Thoracic aorta (tissue), 2 donors: ENCODE measurements at regions not wholly inside any gene's neighbourhood (a gene's known extent, or its start where the extent isn't known, plus 50 kb on each side); places are given as distances from the start of the nearest gene placed in this dataset.

ENCODE experiments used
- ATAC-seq: fragments of 150-250 bp; one replicate; pipeline ENCODE4 v1.8.0; 2017; ENCODE audit warnings: low read depth; ENCODE audit not compliant: insufficient number of reproducible peaks, low FRiP score
- DNase-seq: peaks from one replicate; pipeline ENCODE4 v3.0.0-alpha.2; 2020; ENCODE audit warnings: low spot score
- H3K27ac ChIP-seq, 2 donors: fragments of 200-600 bp; sonication (generic); 1 replicate in 1 of 2; 2 replicates in 1 of 2; pipeline ENCODE4 v1.5.1; 2016; ENCODE audit warnings: mild to moderate bottlenecking in 2 of 2, moderate library complexity in 2 of 2
- H3K27me3 ChIP-seq: fragments of 200-600 bp; sonication (generic); replicated peaks from 2 replicates; pipeline ENCODE4 v1.6.0; 2016; ENCODE audit warnings: mild to moderate bottlenecking; ENCODE audit not compliant: insufficient read depth
- H3K36me3 ChIP-seq: fragments of 200-600 bp; sonication (generic); one replicate; pipeline ENCODE4 v1.5.1; 2016
- H3K4me1 ChIP-seq, 2 donors: fragments of 200-600 bp; sonication (generic); 1 replicate in 1 of 2; 2 replicates in 1 of 2; pipeline versions ENCODE4 v1.5.1 to v1.6.0; 2016; ENCODE audit warnings: low read depth in 2 of 2, mild to moderate bottlenecking in 1 of 2; ENCODE audit not compliant: control insufficient read depth in 1 of 2
- H3K4me3 ChIP-seq: fragments of 200-600 bp; sonication (generic); 2 replicates; pipeline ENCODE4 v1.5.1; 2016; ENCODE audit warnings: mild to moderate bottlenecking
- H3K9me3 ChIP-seq: fragments of 200-600 bp; sonication (generic); 2 replicates; pipeline ENCODE4 v1.5.1; 2016
- TF ChIP-seq, protein P1 (sequence below): fragments of 200-600 bp; sonication (generic); IDR thresholded peaks from one replicate; pipeline ENCODE4 v1.5.1; 2019; ENCODE audit warnings: antibody characterized with exemption

- Histone ChIP-seq H3K9me3 (no peaks in the 10 kb centered on the region), H3K36me3 (no peaks in the 10 kb centered on the region), H3K27ac (no peak overlapping the region), H3K4me3 (no peak overlapping the region), H3K4me1 (no peaks in the 10 kb centered on the region), H3K27me3 (no peaks in the 10 kb centered on the region)
- TF ChIP-seq, protein P1, sequence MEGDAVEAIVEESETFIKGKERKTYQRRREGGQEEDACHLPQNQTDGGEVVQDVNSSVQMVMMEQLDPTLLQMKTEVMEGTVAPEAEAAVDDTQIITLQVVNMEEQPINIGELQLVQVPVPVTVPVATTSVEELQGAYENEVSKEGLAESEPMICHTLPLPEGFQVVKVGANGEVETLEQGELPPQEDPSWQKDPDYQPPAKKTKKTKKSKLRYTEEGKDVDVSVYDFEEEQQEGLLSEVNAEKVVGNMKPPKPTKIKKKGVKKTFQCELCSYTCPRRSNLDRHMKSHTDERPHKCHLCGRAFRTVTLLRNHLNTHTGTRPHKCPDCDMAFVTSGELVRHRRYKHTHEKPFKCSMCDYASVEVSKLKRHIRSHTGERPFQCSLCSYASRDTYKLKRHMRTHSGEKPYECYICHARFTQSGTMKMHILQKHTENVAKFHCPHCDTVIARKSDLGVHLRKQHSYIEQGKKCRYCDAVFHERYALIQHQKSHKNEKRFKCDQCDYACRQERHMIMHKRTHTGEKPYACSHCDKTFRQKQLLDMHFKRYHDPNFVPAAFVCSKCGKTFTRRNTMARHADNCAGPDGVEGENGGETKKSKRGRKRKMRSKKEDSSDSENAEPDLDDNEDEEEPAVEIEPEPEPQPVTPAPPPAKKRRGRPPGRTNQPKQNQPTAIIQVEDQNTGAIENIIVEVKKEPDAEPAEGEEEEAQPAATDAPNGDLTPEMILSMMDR, result no peak
- ATAC-seq (no peak), DNase-seq (no peak)
These were observed 211.1 kb upstream of the IGFBP3 start for GRCh38 chr7:46131916-46132795.

- DNase-seq, result no peak
- ATAC-seq, result no peak
- Histone ChIP-seq H3K4me3 (no peak overlapping the region), H3K27me3 (no peaks in the 10 kb centered on the region), H3K4me1 (no peaks in the 10 kb centered on the region), H3K36me3 (no peaks in the 10 kb centered on the region), H3K27ac (no peak overlapping the region), H3K9me3 (no peaks in the 10 kb centered on the region)
- TF ChIP-seq, protein P1, result no peak
These were observed 208.8 kb upstream of the IGFBP3 start for GRCh38 chr7:46129831-46130230.

GRCh38 chr7:46127814-46128213 lies 206.7 kb upstream of the IGFBP3 start:
- ATAC-seq, result no peak

GRCh38 chr7:46126675-46127300 lies 205.7 kb upstream of the IGFBP3 start:
- Histone ChIP-seq H3K9me3 (no peaks in the 10 kb centered on the region), H3K4me3 (no peak overlapping the region), H3K27me3 (no peaks in the 10 kb centered on the region), H3K36me3 (no peaks in the 10 kb centered on the region), H3K27ac (no peak overlapping the region), H3K4me1 (no peaks in the 10 kb centered on the region)
- TF ChIP-seq, protein P1, result no peak
- no peak for DNase-seq
- no peak for ATAC-seq

More at GRCh38 chr7:46127814-46128213, 206.7 kb upstream of the IGFBP3 start:
- Histone ChIP-seq H3K27ac (no peak overlapping the region), H3K9me3 (no peaks in the 10 kb centered on the region), H3K4me3 (no peak overlapping the region), H3K36me3 (no peaks in the 10 kb centered on the region), H3K4me1 (no peaks in the 10 kb centered on the region), H3K27me3 (no peaks in the 10 kb centered on the region)
- TF ChIP-seq, protein P1, result no peak
- DNase-seq, result no peak

DNA sequence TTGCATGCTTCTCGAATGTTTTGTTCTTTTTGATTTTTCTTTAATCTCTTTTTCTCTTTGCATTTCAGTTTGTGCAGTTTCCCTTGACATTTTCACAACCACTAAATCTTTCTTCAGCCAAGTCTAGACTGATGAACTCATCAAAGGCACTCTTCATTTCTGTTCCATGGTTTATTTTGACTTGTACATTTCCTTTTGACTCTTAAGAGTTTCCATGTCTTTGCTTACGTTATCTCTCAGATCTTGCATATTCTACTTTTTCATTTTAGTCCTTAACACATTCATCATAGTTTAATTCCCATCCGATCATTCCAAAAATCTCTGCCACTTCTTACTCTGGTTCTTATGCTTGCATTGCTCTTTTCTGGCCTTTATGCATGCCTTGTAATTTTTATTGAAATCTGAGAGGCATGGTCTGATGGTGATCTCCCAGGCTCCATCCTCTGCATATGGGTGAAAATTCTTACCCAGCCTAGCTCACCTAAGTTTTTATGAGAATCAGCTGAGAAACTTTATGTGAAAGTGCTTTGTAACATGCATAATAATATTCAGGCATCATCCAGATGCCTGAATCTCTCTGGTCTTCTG lies 202.8 kb upstream of the IGFBP3 start:
- no peak for ATAC-seq
- Histone ChIP-seq H3K27me3 (no peaks in the 10 kb centered on the region), H3K4me3 (no peak overlapping the region), H3K27ac (no peak overlapping the region), H3K36me3 (no peaks in the 10 kb centered on the region), H3K9me3 (no peaks in the 10 kb centered on the region), H3K4me1 (no peaks in the 10 kb centered on the region)
- DNase-seq, result no peak
- TF ChIP-seq, protein P1, result no peak
